ENCODE measurements at regions not wholly inside any gene's neighbourhood (a gene's known extent, or its start where the extent isn't known, plus 50 kb on each side); places are given as distances from the start of the nearest gene placed in this dataset.
"Not testable (repeated sequence)": the region's sequence is repeated elsewhere in the genome, so short reads cannot be mapped to it uniquely, and the experiment has no call there.

- DNase-seq, result no peak
These were observed 95.3 kb upstream of the CARD11 start for GRCh38 chr7:3138997-3139396.

DNA sequence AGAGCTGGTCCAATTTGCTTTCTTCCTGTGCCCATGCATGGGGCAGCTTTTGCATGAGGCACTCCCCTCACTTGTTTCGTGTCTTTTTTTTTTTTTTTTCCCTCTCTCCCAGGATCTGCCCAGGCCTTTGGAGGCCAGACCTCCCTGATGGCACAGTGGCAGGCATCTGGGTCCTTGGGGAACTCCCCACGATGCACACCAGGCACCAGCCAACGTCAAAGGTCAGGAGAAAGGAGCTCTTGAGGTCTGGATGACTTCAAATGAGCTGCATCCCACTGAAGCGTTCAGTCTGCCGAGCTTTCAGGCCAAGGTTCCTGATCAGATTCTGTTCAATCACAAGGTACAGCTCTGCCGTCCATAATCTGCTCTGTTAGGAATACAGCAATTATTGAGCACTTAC, 97.2 kb upstream of the CARD11 start:
- no peak for DNase-seq

GRCh38 chr7:3141326-3141725, 97.7 kb upstream of the CARD11 start:
- no peak for DNase-seq

DNA sequence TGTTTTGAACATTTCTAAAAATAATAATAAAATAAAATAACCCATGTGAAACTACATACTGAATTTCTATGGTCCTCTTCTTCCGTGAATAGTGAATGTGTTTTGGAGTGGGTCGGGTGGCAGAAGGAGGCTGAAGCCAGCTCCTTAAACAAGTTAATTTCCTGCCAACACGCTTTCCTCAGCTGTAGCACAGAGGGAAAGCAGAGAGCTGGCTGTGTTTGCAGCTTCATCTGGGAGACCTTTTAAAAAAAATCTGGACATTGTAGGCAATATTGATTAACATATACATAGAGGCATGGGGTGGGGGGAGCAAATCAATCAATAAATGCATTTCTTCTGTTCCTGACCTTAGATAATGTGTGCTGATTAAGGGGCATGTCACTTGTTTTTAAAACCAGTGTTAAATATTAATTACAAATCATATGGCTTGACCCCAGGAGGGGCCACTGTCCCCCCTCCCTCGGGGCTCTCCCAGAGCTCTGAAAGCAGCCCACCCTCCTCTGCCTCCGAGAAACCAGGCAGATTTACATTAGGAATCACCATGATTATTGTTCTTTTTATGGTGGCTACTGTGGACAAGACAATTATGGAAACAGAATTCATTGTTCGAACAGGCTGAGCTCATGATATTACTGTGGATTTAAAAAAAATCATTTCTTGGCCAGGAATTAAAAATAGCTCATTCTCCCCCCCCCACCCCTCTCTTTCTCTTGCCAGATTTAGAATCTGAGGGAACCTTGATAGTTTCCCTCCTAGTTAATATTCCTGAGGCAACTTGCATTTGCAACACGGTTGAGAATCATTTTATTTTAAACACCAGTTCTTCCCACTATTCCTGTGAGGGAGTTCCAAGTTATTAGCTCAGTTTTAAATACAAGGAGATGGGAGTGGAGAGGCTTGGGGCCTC, 100.5 kb upstream of the CARD11 start:
- no peak for DNase-seq

DNA sequence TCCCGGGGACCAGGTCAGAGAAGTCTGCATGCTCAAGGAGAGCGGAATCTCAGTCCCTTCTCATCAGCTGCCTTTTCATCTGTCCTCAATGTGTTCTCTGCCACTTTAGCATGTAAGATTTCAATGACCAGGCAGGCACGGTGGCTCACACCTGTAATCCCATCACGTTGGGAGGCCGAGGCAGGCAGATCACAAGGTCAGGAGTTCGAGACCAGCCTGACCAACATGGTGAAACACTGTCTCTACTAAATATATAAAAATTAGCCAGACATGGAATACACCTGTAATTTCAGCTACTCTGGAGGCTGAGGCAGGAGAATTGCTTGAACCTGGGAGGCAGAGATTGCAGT, 101.1 kb upstream of the CARD11 start:
- DNase-seq, result not testable (repeated sequence)

- no peak for DNase-seq
These were observed 103.0 kb upstream of the CARD11 start for GRCh38 chr7:3146571-3147226.

GRCh38 chr7:3148471-3148870, 104.8 kb upstream of the CARD11 start:
- DNase-seq, result not testable (repeated sequence)

DNA sequence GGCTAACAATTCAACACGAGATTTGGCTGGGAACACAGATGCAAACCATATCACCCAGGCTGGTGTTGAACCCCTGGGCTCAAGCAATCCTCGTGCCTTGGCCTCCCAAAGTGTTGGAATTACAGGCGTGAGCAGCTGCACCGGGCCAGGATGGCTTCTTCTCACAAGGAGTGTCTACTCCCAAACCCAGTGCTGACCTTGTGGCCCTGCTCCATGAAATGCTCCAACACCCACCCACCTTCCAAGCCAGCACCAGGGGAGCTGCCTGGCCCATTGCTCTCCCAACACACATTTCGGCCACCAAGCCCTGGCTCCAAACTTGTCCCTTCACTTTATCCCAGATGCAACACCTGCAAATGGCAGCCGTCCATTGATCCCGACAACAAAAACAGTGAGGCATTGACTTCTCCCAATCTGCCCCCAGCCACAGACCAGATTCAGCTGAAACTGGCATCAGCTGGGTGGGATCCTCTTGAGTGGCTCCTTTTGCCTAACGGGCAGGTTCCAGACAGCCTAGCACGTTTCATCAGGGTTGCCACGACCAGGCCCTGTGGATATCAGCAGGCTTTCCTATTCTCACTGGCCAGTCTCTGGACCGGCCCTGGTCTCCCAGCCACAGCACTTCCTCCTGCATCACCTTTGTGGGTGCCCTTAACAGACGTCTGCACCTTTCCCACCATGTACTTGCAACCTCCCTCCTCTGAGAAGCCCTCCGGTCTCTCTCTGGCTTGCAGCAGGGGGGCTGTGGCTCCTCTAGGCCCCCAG, 105.7 kb upstream of the CARD11 start:
- no peak for DNase-seq

DNA sequence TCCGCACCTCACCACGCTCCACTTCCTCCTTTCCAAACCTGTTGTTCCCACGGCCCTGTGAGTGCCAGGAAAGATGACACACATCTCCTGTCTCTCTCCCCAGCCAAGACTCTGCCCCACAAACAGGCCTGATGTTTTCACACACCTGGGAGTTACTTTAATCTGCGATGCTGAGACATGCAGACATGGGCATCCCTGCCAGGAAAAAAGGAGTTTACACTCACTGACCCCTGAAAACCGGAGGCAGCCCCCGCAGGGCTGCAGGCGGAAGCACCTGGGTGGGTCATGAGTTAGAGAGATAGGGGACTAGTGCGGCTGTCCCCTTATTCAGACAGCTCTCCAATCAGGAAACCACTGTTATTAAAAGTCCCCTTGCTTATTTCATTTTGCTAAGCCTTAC, 106.4 kb upstream of the CARD11 start:
- no peak for DNase-seq

DNA sequence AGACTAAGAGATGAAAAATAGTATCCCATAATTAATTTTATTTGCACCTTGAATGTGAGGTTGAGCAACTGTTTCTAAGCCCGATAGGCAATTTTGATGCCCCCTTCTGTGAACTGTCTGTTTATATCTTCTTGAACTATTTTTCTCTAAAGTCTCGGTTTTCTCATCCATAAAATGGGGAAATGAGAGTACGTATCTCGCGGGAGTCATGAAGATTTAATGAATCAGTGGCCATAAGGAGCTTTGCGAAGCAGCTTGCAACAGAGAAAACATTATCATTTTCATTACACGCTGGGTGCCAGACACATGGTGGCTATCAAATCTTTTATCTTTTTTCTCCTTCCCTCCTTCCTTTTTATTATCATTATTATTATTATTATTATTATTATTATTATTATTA, 108.1 kb upstream of the CARD11 start:
- DNase-seq, result no peak

DNA sequence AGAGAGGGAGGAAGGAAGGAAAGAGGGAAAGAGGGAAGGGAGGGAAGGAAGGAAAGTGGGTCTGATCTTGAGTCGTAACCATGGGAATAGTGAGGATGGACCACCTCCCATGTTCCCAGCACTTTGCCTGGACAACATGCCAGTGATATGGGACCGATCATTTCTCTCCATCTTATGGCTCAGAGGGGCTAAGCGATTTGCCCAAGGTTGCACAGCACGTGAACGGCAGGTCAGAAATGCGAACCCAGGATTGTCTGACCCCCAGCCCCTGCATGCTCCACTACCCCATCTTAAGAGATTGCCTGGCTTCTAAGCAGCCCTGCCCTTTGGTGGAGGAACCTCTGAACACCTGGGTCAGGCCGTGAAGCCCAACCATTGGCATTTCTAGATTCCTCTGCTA, 109.0 kb upstream of the CARD11 start:
- no peak for DNase-seq

GRCh38 chr7:3153118-3153517, 109.5 kb upstream of the CARD11 start:
- no peak for DNase-seq

DNA sequence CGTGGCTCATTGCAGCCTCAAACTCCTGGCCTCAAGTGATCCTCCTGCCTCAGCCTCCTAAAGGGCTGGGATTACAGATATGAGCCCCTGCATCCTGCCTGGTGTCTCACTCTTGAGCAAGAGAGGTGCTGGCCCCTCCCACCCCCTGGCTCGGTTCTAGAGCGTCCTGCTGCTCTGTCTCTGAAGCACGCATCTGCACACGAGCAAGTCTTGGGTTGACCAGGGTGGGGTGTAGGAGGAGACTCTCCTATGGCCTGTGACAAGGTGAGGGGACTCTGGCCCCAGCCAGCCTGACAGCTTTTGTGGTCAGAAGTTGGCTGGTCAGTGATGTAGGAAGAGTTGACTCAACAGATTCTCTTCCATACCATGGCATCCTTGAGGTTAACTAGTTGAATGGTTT, 110.7 kb upstream of the CARD11 start:
- no peak for DNase-seq

DNA sequence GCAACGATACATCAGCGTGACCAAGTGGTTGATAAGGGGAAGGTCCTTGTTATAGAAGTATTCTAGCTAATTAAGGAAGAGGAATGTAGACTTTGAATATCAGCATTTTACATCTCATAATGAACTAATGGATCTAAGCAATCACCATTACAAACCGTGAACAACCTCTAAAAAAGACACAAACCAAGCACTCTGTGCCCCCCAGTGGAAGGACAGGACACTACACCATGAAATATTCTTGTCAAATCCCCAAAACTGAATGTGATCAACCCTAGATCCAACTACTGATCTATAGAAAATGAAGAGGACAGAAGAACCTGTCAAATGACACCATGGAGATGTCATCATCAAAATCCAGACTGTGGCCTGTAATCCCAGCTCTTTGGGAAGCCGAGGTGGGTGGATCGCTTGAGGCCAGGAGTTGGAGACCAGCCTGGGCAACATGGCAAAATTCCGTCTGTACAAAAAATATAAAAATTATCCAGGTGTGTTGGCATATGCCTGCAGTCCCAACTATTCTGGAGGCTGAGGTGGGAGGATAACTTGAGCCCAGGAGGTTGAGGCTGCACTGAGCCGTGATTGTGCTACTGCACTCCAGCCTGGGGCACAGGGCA, 111.3 kb upstream of the CARD11 start:
- DNase-seq, result peak; percentile 39

DNA sequence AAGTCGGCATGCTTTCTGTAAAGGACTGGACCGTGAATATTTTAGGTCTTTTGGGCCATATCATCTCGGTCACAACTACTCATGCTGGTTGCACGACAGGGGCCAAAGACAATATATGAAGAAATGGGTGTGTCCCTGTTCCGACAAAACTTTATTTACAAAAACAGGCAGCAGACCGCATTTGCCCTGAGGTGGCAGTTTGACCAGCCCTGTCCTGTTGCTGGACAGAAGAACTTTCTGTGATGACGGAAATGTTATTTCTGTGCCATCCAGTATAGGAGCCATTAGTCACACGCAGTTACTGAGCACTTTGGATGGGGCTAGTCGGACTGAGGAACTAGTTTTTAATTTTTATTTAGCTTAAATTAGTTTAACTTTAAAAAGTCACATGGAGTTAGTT, 112.8 kb upstream of the CARD11 start:
- DNase-seq, result no peak

DNA sequence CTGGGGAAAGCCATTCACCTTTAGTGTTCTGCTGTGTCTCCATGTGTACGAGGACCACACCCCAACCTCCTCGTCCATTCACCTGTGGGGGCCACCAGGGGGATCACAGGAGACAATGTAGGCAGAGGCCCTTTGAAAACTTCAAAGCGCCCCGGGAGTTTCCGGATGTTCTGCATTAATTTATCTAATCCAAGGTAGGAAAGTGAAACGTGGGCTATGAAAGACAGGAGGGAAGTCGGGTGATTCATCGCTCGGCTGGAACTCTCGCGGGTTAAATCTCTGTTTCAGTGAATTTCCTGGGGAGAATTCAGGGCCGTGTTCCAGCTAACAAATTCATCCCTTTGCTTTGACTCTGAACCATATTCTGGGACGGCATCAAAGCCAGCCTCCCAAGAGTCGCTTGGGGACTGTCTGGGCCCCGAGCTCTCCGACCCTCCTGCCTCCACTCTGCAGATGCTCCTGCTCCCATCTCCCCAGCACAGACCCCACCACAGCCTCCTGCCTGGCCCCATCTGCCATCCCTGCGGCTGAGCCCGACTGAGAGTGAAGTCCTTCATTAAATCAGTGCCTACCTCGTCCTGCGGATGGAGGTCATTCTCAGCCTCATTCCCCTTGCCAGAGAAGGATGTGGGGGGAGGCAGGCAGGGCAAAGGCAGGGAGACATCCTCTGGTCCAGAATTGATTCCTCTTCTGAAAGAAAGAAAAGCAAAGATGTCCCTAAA, 114.1 kb upstream of the CARD11 start:
- no peak for DNase-seq

DNA sequence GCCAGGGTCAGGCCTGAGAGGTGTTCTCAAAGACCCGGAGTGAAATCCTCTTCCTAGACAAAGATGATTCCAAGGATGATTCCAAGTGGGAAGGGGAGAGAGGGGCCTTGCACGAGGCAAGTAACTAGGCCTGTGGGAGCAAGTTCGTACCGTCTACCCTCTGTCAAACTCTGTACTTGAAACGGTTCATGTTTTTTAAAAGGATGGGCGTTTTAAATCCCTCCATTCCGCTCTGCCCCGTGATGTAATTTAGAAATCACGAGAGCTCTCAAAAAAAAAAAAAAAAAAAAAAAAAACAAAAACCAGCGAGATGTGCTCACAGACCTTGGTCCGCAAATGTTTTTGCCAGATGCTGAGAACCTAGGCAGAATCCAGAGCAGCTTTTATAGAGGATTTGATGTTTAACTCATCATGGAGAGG, 114.7 kb upstream of the CARD11 start:
- no peak for DNase-seq

DNA sequence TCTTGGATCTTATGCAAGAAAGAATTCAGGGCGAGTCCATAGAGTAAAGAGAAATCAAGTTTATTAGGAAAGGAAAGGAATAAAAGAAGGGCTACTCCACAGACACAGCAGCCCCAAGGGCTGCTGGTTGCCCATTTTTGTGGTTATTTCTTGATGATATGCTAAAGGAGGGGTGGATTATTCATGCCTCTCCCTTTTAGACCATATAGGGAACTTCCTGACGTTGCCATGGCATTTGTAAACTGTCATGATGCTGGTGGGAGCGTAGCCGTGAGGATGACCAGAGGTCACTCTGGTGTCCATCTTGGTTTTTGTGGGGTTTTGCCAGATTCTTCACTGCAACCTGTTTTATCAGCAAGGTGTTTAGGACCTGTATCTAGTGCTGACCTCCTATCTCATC, 115.4 kb upstream of the CARD11 start:
- no peak for DNase-seq

DNA sequence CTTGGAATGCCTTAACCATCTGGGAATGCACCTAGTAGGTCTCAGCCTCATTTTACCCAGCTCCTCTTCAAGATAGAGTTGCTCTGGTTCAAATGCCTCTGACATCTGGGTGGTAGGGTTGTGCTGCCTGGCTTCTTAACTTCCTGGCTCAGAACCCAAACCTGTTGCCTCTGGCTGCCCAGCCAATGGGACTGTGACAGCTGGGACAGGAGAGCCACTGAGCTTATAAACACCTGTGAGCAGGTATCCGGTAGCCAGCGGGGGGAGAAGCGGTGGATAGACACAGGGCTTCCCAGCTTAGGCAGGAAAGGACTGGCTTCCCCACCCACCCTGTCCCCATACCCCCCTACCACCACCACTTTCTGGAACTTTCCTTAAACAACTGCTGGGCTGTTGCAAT, 115.8 kb upstream of the CARD11 start:
- no peak for DNase-seq

- DNase-seq, result not testable (repeated sequence)
These were observed 116.3 kb upstream of the CARD11 start for GRCh38 chr7:3159926-3160325.

DNA sequence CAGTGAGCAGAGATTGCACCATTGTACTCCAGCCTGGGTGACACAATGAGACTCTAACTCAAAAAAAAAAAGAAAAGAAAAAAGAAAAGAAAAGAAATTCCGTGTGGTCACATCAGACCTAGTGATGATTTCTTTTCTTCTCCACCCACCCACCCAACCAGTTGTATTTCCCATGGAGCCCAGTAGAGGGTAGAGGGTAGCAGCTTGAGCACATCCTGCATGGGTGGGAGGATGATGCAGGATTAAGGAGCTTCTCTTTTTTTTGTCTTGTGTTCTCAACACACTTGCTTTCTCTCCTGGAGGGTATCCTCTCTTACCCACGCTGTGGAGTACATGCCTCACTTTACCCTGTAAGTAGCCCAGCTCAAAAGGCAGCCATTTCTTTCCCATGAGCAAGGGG, 118.6 kb upstream of the CARD11 start:
- DNase-seq, result no peak

- DNase-seq, result not testable (repeated sequence)
These were observed 119.1 kb upstream of the CARD11 start for GRCh38 chr7:3162798-3163197.

GRCh38 chr7:3164380-3164792, 120.7 kb upstream of the CARD11 start:
- no peak for DNase-seq
